OCI-LY1 (cell line): ENCODE measurements at regions not wholly inside any gene's neighbourhood (a gene's known extent, or its start where the extent isn't known, plus 50 kb on each side); places are given as distances from the start of the nearest gene placed in this dataset.

Experiments used
- H2AFZ ChIP-seq: fragments of 200-600 bp; sonication (generic), shearing (Covaris generic); 2 replicates; pipeline ENCODE4 v1.6.0; 2014; ENCODE audit warnings: antibody characterized with exemption, mild to moderate bottlenecking, low read length
- H3F3A ChIP-seq: fragments of 200-600 bp; sonication (generic), shearing (Covaris generic); 2 replicates; pipeline ENCODE4 v1.6.0; 2014; ENCODE audit warnings: mild to moderate bottlenecking, antibody characterized with exemption, low read length, moderate library complexity; ENCODE audit not compliant: insufficient read depth
- H3K27ac ChIP-seq: fragments of 200-600 bp; sonication (generic); 2 replicates; pipeline ENCODE4 v1.5.1; 2014; ENCODE audit warnings: low read length, mixed run types, mild to moderate bottlenecking, low read depth; ENCODE audit not compliant: poor library complexity, severe bottlenecking
- H3K27me3 ChIP-seq: fragments of 200-600 bp; sonication (generic); 2 replicates; pipeline ENCODE4 v1.6.0; 2014; ENCODE audit warnings: antibody characterized with exemption, mild to moderate bottlenecking, low read length, moderate library complexity; ENCODE audit not compliant: insufficient read depth
- H3K36me3 ChIP-seq: fragments of 200-600 bp; sonication (generic); 2 replicates; pipeline ENCODE4 v1.6.1; 2014; ENCODE audit warnings: mild to moderate bottlenecking, antibody characterized with exemption, low read length, moderate library complexity, mixed read lengths; ENCODE audit not compliant: insufficient read depth
- H3K4me1 ChIP-seq: fragments of 200-600 bp; sonication (generic); 2 replicates; pipeline ENCODE4 v1.5.1; 2014; ENCODE audit warnings: mild to moderate bottlenecking, low read length, moderate library complexity; ENCODE audit not compliant: insufficient read depth, severe bottlenecking
- H3K4me2 ChIP-seq: fragments of 200-600 bp; sonication (generic), shearing (Covaris generic); 2 replicates; pipeline ENCODE4 v1.6.1; 2014; ENCODE audit warnings: low read length
- H3K4me3 ChIP-seq: fragments of 200-600 bp; sonication (generic); 2 replicates; pipeline ENCODE4 v1.5.1; 2014; ENCODE audit warnings: low read length, low read depth, mild to moderate bottlenecking, mixed read lengths; ENCODE audit not compliant: poor library complexity, severe bottlenecking
- H3K79me2 ChIP-seq: fragments of 200-600 bp; shearing (Covaris generic); 2 replicates; pipeline ENCODE4 v1.6.1; 2016; ENCODE audit warnings: mixed run types, low read length, mixed read lengths; ENCODE audit not compliant: insufficient read depth
- H3K9ac ChIP-seq: fragments of 200-600 bp; sonication (generic), shearing (Covaris generic); 2 replicates; pipeline ENCODE4 v1.6.1; 2014; ENCODE audit warnings: mild to moderate bottlenecking, low read length, mixed read lengths
- H3K9me2 ChIP-seq: fragments of 200-600 bp; sonication (generic), shearing (Covaris generic); 2 replicates; pipeline ENCODE4 v1.6.1; 2014; ENCODE audit warnings: low read depth, mild to moderate bottlenecking, low read length, mixed read lengths
- H3K9me3 ChIP-seq: fragments of 200-600 bp; shearing (Covaris generic); 2 replicates; pipeline ENCODE4 v1.6.1; 2014; ENCODE audit warnings: low read length, mixed read lengths
- H4K20me1 ChIP-seq: fragments of 200-600 bp; sonication (generic), shearing (Covaris generic); 2 replicates; pipeline ENCODE4 v1.6.0; 2016; ENCODE audit warnings: mild to moderate bottlenecking, low read length; ENCODE audit not compliant: insufficient read depth
- EZH2 ChIP-seq: fragments of 200-600 bp; sonication (generic), shearing (Covaris generic); IDR thresholded peaks from 2 replicates; pipeline ENCODE4 v1.8.0; 2017; ENCODE audit warnings: borderline replicate concordance, mixed run types, mild to moderate bottlenecking, antibody characterized with exemption, low read length, moderate library complexity, mixed read lengths
- TF ChIP-seq, protein P1 (sequence below): fragments of 200-600 bp; sonication (generic), shearing (Covaris generic); IDR thresholded peaks from 2 replicates; pipeline ENCODE4 v1.5.1; 2017; ENCODE audit warnings: mild to moderate bottlenecking, antibody characterized with exemption, low read length, moderate library complexity, mixed read lengths

DNA sequence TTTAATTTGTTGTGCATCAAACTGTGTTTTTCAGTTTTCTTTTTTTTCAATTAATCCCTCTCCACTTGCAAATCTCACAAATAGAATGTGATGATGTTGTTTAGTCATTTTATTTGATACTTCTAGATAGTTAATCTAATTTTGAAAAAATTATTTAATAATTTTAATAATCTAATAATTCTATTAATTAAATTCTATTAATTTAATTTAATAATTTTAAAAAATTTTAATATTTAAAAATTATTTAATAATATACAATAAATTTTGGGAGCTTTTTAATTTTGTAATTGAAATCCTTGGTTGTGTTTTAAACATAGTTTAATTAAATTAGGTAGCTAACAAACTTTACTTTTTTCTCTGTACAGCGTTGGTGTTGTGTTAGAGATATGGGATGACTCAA lies 393.8 kb downstream of the OLFM4 start:
- Histone ChIP-seq H3K9ac (no peak overlapping the region), H3K4me1 (no peaks in the 10 kb centered on the region), H3K4me3 (no peak overlapping the region), H3K27ac (no peak overlapping the region), H3K9me3 (no peaks in the 10 kb centered on the region), H2AFZ (no peak overlapping the region), H4K20me1 (no peaks in the 10 kb centered on the region), H3F3A (no peaks in the 10 kb centered on the region), H3K79me2 (no peaks in the 10 kb centered on the region), H3K9me2 (no peaks in the 10 kb centered on the region), H3K36me3 (no peaks in the 10 kb centered on the region), H3K4me2 (no peak overlapping the region), H3K27me3 (no peaks in the 10 kb centered on the region)
- TF ChIP-seq EZH2, result no peak
- TF ChIP-seq, protein P1, sequence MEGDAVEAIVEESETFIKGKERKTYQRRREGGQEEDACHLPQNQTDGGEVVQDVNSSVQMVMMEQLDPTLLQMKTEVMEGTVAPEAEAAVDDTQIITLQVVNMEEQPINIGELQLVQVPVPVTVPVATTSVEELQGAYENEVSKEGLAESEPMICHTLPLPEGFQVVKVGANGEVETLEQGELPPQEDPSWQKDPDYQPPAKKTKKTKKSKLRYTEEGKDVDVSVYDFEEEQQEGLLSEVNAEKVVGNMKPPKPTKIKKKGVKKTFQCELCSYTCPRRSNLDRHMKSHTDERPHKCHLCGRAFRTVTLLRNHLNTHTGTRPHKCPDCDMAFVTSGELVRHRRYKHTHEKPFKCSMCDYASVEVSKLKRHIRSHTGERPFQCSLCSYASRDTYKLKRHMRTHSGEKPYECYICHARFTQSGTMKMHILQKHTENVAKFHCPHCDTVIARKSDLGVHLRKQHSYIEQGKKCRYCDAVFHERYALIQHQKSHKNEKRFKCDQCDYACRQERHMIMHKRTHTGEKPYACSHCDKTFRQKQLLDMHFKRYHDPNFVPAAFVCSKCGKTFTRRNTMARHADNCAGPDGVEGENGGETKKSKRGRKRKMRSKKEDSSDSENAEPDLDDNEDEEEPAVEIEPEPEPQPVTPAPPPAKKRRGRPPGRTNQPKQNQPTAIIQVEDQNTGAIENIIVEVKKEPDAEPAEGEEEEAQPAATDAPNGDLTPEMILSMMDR, result no peak

DNA sequence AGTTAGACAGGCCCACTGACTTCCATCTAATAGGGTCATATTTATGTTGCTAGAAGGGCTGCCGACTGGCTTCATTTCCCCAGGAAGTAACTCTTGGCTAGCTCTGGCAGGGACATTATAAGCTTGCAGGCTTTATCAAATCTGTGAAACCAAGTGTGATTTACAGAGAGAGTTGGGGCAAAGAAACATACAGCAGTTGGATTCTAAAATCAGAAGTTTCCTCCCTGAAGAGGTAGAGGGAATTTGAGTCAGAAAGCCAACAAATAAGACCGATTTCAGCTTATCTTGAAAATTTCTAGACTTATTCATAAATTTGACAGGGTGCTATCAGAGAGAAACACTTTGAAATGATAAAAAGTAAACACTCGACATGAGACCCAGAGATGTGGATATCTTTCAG lies 407.8 kb downstream of the OLFM4 start:
- no peak overlapping the region for H3K4me3 ChIP-seq
- H3K9me2 ChIP-seq, result no peaks in the 10 kb centered on the region
- H3K9ac ChIP-seq, result no peak overlapping the region
- TF ChIP-seq, protein P1, result no peak
- TF ChIP-seq EZH2, result no peak
- no peaks in the 10 kb centered on the region for H3K36me3 ChIP-seq
- H3K27me3 ChIP-seq, result no peaks in the 10 kb centered on the region
- no peaks in the 10 kb centered on the region for H3K9me3 ChIP-seq
- H3K4me2 ChIP-seq, result no peak overlapping the region
- no peaks in the 10 kb centered on the region for H3K4me1 ChIP-seq
- H3K79me2 ChIP-seq, result no peaks in the 10 kb centered on the region
- no peaks in the 10 kb centered on the region for H3F3A ChIP-seq
- H3K27ac ChIP-seq, result no peak overlapping the region
- no peak overlapping the region for H2AFZ ChIP-seq
- H4K20me1 ChIP-seq, result no peaks in the 10 kb centered on the region

- Histone ChIP-seq H3K27ac (no peak overlapping the region), H2AFZ (no peak overlapping the region), H4K20me1 (no peaks in the 10 kb centered on the region), H3K27me3 (no peaks in the 10 kb centered on the region), H3K9ac (no peak overlapping the region), H3K4me3 (no peak overlapping the region), H3K4me2 (no peak overlapping the region), H3K9me3 (no peaks in the 10 kb centered on the region), H3F3A (no peaks in the 10 kb centered on the region), H3K9me2 (no peaks in the 10 kb centered on the region), H3K79me2 (no peaks in the 10 kb centered on the region), H3K36me3 (no peaks in the 10 kb centered on the region), H3K4me1 (no peaks in the 10 kb centered on the region)
- TF ChIP-seq, protein P1, result no peak
- TF ChIP-seq EZH2, result no peak
Observed at GRCh38 chr13:53439439-53440225, 411.0 kb downstream of the OLFM4 start.
